HUES48 (cell line): ENCODE measurements at regions not wholly inside any gene's neighbourhood (a gene's known extent, or its start where the extent isn't known, plus 50 kb on each side); places are given as distances from the start of the nearest gene placed in this dataset.

ENCODE experiments used
- H3K27ac ChIP-seq: one replicate; pipeline ENCODE4 v1.7.0; 2013; ENCODE audit warnings: low read depth, low read length, inconsistent platforms
- H3K27me3 ChIP-seq: 2 replicates; pipeline ENCODE4 v1.6.1; 2013; ENCODE audit warnings: mild to moderate bottlenecking, low read length; ENCODE audit not compliant: control insufficient read depth, insufficient read depth
- H3K36me3 ChIP-seq: 2 replicates; pipeline ENCODE4 v1.6.1; 2013; ENCODE audit warnings: low read length; ENCODE audit not compliant: control insufficient read depth, insufficient read depth
- H3K4me1 ChIP-seq: 2 replicates; pipeline ENCODE4 v1.6.1; 2013; ENCODE audit warnings: mild to moderate bottlenecking, low read length; ENCODE audit not compliant: control insufficient read depth, insufficient read depth
- H3K4me3 ChIP-seq: 2 replicates; pipeline ENCODE4 v1.5.1; 2013; ENCODE audit warnings: mild to moderate bottlenecking, low read depth, low read length
- H3K9ac ChIP-seq: 2 replicates; pipeline ENCODE4 v1.6.1; 2013; ENCODE audit warnings: mild to moderate bottlenecking, low read depth, low read length, moderate library complexity
- H3K9me3 ChIP-seq: 2 replicates; pipeline ENCODE4 v1.6.1; 2013; ENCODE audit warnings: low read length; ENCODE audit not compliant: control insufficient read depth, insufficient read depth

DNA sequence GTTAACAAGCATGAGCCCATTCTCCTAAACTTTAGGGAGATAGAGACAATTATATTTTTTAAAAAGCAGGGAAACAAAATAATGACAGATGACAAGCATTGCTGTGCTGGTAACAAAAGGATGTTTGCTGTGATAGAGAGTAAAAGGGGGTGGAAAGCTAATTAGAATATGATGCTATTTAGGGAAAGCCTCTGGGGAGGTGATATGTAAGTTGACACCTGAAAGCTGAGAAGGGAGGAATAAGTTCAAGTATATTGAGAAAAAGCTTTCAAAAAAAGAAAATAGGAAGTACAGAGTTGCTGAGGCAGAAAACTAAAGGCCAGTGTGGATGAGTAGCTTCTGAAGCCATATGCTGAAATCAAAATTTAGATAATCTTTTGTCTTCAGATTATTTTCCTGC is 565.2 kb upstream of the NRXN1 start:
- Histone ChIP-seq H3K4me1 (peaks cover 8% of the 10 kb centered on the region; the same call in 1 of the 2 replicates), H3K27ac (no peak overlapping the region), H3K27me3 (no peaks in the 10 kb centered on the region), H3K9ac (no peak overlapping the region), H3K4me3 (no peak overlapping the region), H3K36me3 (no peaks in the 10 kb centered on the region), H3K9me3 (no peaks in the 10 kb centered on the region)

DNA sequence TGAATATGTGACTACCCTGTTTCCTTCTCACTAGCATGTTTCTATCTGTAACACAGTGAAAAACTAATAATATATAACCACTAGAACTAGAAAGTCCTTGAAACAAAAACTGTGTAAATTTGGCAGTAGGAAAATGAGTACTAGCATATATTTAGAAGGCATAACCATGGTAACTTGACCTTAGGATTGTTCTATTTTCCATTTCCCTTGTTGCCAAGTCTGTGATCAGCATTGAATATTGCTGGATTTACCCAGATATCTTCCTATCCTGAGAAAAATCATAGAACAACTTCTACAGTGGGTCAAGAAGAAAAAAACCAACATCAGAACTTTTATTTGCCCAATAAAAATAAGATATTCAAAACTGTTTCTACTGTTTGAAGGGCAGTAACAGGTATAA is 563.9 kb upstream of the NRXN1 start:
- no peaks in the 10 kb centered on the region for H3K27me3 ChIP-seq
- no peak overlapping the region for H3K27ac ChIP-seq
- no peaks in the 10 kb centered on the region for H3K9me3 ChIP-seq
- H3K36me3 ChIP-seq = no peaks in the 10 kb centered on the region
- H3K4me3 ChIP-seq = no peak overlapping the region
- no peak overlapping the region for H3K9ac ChIP-seq
- peaks cover 8% of the 10 kb centered on the region; the same call in 1 of the 2 replicates for H3K4me1 ChIP-seq

DNA sequence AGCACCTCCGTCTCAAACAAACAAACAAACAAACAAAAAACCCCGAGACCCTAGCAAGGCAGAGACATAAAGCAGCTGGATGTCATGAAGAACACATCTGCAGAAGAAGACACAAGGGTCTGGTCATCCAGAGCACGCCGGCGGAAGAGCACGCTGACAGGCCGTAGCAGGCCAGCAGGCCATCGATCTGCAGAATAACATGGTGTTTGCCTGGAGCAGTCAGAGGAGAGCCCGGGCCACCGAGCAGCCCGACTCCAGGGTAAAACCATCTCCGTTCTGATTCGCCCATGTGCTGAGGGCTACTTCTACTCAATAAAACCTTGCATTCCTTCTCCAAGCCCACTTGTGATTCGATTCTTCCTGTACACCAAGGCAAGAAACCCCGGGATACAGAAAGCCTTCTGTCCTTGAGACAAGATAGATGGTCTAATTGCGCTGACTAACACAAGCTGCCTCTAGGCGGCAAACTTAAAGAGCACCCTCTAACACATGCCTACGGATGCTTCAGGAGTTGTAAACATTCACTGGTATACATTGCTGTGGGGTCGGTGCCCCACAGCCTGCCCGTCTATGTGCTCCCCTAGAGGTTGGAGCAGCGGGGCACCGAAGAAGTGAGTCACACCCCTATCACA is 549.8 kb upstream of the NRXN1 start:
- Histone ChIP-seq H3K4me1 (no peaks in the 10 kb centered on the region; the same call in 1 of the 2 replicates), H3K9me3 (no peaks in the 10 kb centered on the region), H3K36me3 (no peaks in the 10 kb centered on the region), H3K4me3 (no peak overlapping the region), H3K27ac (no peak overlapping the region), H3K9ac (no peak overlapping the region), H3K27me3 (no peaks in the 10 kb centered on the region)

DNA sequence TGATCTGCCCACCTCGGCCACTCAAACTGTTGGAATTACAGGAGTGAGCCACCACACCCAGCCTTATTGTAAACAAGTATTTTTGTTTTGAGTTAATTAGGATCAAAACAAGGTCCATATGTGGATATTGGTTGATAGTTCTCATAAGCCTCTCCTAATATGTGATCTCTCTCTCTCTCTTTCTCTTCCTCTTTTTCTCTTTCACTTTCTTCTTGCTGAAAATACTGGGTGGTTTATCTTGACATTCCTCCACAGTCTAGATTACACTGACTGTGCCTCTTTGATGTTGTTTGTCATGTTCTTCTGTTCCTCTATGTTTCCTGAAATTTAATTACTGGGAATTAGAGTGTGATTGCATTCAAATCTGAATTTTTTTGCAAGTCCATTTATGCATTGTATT is 547.5 kb upstream of the NRXN1 start:
- Histone ChIP-seq H3K27me3 (no peaks in the 10 kb centered on the region), H3K9me3 (no peaks in the 10 kb centered on the region), H3K4me1 (no peaks in the 10 kb centered on the region), H3K4me3 (no peak overlapping the region), H3K27ac (no peak overlapping the region), H3K9ac (no peak overlapping the region), H3K36me3 (no peaks in the 10 kb centered on the region)

DNA sequence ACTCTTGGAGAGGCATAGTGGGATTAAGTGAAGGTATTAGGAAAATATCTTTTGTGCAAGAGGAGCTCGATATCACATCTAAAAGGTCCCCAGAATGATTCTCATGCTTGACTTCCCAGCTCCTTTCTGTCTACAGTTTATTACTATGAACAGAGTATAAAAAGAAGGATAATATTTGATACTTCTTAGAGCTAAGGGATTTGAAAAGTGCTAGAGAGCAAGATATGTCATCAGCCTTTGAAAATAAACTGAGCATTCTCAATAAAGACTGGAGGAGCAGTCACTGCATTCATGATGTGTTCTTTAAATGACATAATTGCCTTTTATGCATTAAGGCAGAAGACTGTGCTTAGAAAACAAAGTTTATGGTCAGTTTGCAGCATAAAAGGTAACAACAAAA is 543.2 kb upstream of the NRXN1 start:
- H3K4me3 ChIP-seq = no peak overlapping the region
- H3K36me3 ChIP-seq = no peaks in the 10 kb centered on the region
- no peaks in the 10 kb centered on the region for H3K4me1 ChIP-seq
- no peaks in the 10 kb centered on the region for H3K9me3 ChIP-seq
- no peak overlapping the region for H3K9ac ChIP-seq
- H3K27me3 ChIP-seq = no peaks in the 10 kb centered on the region
- H3K27ac ChIP-seq = no peak overlapping the region

DNA sequence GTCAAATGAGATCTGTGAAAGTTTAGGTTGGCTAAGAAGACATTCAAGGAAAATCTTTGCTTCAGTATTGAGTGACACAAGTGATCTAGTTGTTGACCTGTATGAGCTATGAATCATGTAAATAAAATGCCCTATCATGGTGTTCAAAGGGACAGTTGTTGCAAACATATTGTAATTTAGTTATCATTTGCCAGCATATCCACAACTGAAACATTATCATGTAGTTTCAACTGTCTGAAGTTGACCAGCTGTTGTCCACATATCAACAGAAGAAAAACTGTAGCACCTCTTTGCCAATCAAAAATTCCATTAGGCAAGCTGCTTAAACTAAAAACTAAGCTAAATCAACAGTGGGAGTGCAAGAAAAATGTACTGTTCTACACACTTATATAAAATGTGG is 527.1 kb upstream of the NRXN1 start:
- Histone ChIP-seq H3K4me3 (no peak overlapping the region), H3K27ac (no peak overlapping the region), H3K9me3 (no peaks in the 10 kb centered on the region), H3K36me3 (no peaks in the 10 kb centered on the region), H3K9ac (no peak overlapping the region), H3K27me3 (no peaks in the 10 kb centered on the region), H3K4me1 (no peaks in the 10 kb centered on the region)

DNA sequence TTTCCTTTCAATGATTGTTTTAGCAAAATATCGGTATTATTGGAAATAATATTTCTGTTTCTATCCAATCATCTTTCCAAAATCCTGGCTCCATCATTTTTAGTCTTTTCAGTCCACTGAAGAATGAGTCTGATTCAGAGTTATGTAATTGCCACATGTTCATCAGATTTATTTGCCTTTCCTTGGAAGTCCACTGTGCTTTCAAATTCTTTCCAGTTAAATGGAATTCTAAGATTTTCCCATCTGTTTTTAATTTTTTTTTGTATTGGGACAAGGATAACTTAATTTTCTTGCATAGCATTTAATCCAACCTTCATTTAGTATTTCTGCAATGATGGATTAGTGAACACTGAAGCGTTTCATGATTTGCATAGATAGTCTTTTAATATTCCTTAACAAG is 521.5 kb upstream of the NRXN1 start:
- H3K36me3 ChIP-seq = no peaks in the 10 kb centered on the region
- H3K27me3 ChIP-seq = no peaks in the 10 kb centered on the region
- no peak overlapping the region for H3K4me3 ChIP-seq
- no peaks in the 10 kb centered on the region for H3K9me3 ChIP-seq
- no peak overlapping the region for H3K27ac ChIP-seq
- no peaks in the 10 kb centered on the region for H3K4me1 ChIP-seq
- H3K9ac ChIP-seq = no peak overlapping the region

DNA sequence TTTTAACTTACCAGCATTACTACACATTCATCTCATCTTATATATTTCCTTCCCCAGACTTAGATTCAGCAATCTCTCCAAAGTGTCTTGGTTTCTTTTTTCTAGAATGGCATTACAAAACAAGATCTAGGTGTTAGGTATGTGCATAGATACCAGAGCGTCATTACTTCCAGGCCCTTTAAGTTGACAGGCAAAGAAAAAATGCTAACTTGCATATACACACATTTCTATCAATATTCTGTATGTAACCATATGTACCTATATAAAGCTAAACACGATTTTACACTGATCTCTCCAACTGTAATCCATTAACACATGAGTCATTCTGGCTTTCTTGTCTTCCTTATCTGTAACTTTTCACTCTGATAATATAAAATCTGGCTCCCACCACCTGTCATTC is 503.8 kb upstream of the NRXN1 start:
- H3K4me1 ChIP-seq = no peaks in the 10 kb centered on the region
- H3K9ac ChIP-seq = no peak overlapping the region
- H3K27me3 ChIP-seq = no peaks in the 10 kb centered on the region
- H3K36me3 ChIP-seq = no peaks in the 10 kb centered on the region
- no peak overlapping the region for H3K4me3 ChIP-seq
- H3K27ac ChIP-seq = no peak overlapping the region
- peaks cover 4% of the 10 kb centered on the region; the same call in 1 of the 2 replicates for H3K9me3 ChIP-seq

DNA sequence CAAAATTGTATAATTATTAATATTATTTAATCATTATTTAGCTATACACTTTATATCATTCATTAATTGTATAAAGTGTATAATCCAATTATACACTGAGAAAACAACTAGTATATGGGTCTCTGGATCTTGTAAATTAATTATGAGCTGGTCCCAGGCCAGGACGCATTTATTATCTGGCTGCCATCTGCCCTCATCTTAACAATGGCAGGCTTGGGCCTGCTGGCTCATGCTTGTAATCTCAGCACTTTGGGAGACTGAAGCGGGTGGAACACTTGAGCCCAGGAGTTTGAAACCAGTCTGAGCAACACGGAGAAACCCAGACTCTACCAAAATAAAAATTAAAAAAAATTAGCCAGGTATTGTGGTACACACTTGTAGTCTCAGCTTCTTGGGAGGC is 502.2 kb upstream of the NRXN1 start:
- H3K36me3 ChIP-seq = no peaks in the 10 kb centered on the region
- H3K4me1 ChIP-seq = no peaks in the 10 kb centered on the region
- no peak overlapping the region for H3K4me3 ChIP-seq
- H3K27me3 ChIP-seq = no peaks in the 10 kb centered on the region
- no peak overlapping the region for H3K27ac ChIP-seq
- peaks cover 4% of the 10 kb centered on the region; the same call in 1 of the 2 replicates for H3K9me3 ChIP-seq
- no peak overlapping the region for H3K9ac ChIP-seq

DNA sequence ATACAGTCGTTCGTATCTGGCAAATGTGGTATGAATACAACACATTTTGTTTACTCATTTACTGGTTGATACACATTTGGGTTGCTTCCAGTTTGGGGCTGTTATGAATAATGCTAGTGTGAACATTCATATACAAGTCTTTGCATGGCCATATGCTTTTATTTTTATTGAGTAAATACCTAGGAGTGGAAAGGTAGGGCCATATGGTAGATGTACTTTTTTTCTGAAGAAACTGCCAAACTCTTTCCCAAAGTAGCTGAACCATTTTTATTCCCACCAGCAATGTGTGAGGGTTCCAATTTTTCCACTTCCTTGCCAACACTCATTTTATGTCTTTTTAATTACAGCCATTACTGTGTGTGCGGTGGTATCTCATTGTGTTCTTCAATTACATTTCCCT is 496.2 kb upstream of the NRXN1 start:
- Histone ChIP-seq H3K9ac (no peak overlapping the region), H3K4me3 (no peak overlapping the region), H3K36me3 (no peaks in the 10 kb centered on the region), H3K4me1 (no peaks in the 10 kb centered on the region), H3K27me3 (no peaks in the 10 kb centered on the region), H3K27ac (no peak overlapping the region), H3K9me3 (no peaks in the 10 kb centered on the region)

DNA sequence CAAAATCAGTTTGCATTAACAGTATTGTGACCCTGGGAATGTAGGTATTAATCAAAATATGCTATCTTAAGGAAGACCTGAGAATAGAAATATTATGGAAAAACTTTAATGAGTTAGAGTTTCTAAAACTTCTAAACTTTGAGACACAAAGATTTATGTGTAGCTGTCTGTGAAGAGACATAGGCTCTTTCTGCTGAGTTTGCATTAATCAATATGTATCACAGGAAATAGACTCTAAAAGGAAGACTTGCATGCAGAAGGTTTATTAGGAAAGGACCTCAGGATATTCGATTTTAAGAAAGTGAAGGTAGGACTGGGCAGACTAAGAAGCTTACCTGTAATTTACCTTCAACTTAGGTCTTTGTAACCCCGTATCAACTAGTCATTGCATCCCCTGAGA is 494.8 kb upstream of the NRXN1 start:
- Histone ChIP-seq H3K27ac (no peak overlapping the region), H3K4me3 (no peak overlapping the region), H3K36me3 (no peaks in the 10 kb centered on the region), H3K27me3 (no peaks in the 10 kb centered on the region), H3K4me1 (no peaks in the 10 kb centered on the region), H3K9me3 (no peaks in the 10 kb centered on the region), H3K9ac (no peak overlapping the region)

DNA sequence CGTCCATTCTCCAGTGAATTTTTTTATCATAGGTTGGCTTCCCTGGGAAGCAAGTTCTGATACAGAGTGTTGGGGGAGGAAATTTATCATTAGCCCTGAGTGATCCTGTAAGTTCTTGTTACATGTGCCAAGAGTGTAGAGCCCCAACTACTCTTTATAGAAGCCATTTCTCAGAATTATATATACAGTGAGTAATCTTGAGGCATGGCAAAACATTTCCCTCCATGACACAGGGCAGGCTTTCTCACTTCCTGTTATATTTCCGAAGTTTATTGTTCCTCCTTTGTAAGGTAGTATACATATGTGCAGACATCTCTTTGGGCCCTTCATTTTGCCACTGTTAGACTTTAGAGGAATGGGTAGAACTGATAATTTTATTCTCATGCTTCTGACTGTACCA is 484.7 kb upstream of the NRXN1 start:
- Histone ChIP-seq H3K9ac (no peak overlapping the region), H3K27ac (no peak overlapping the region), H3K27me3 (no peaks in the 10 kb centered on the region), H3K36me3 (no peaks in the 10 kb centered on the region), H3K4me3 (no peak overlapping the region), H3K4me1 (no peaks in the 10 kb centered on the region), H3K9me3 (no peaks in the 10 kb centered on the region)
